Sigmoid colon (tissue), 6 donors: ENCODE measurements at regions not wholly inside any gene's neighbourhood (a gene's known extent, or its start where the extent isn't known, plus 50 kb on each side); places are given as distances from the start of the nearest gene placed in this dataset.

Experiments
- DNase-seq: peaks from one replicate; pipeline ENCODE4 v3.0.0-alpha.2; 2019
- H3K27ac ChIP-seq, 4 donors: fragments of 200-600 bp; sonication (generic); one replicate each; pipeline ENCODE4 v1.5.1; 2016 to 2019; ENCODE audit warnings: mild to moderate bottlenecking in 1 of 4
- H3K27me3 ChIP-seq, 3 donors: fragments of 200-600 bp; sonication (generic); one replicate each; pipeline ENCODE4 v1.5.1; 2019; ENCODE audit warnings: mild to moderate bottlenecking in 1 of 3
- H3K36me3 ChIP-seq, 4 donors: fragments of 200-600 bp; sonication (generic); one replicate each; pipeline ENCODE4 v1.5.1; 2016 to 2019
- H3K4me1 ChIP-seq, 4 donors: fragments of 200-600 bp; sonication (generic); one replicate each; pipeline ENCODE4 v1.5.1; 2017 to 2019
- H3K4me3 ChIP-seq, 4 donors: fragments of 200-600 bp; sonication (generic); one replicate each; pipeline ENCODE4 v1.5.1; 2017 to 2019; ENCODE audit warnings: mild to moderate bottlenecking in 2 of 4, moderate library complexity in 1 of 4
- H3K9me3 ChIP-seq, 4 donors: fragments of 200-600 bp in 3 of 4; sonication (generic) in 3 of 4; one replicate each; pipeline versions ENCODE4 v1.5.1 to v1.6.1; 2013 to 2019
- CTCF ChIP-seq, 4 experiments: fragments of 450-650 bp in 3 of 4; fragments of 200-600 bp in 1 of 4; IDR thresholded peaks; one replicate each; pipeline ENCODE4 v1.5.1; 2016 to 2019; ENCODE audit warnings: antibody characterized with exemption in 4 of 4, mild to moderate bottlenecking in 3 of 4, moderate library complexity in 2 of 4
- EP300 ChIP-seq, 4 donors: sonication (generic); formaldehyde crosslinking; IDR thresholded peaks; one replicate each; pipeline ENCODE4 v1.6.1; 2017; ENCODE audit warnings: antibody characterized with exemption in 4 of 4
- POLR2A ChIP-seq, 2 donors: fragments of 450-650 bp; IDR thresholded peaks; one replicate each; pipeline ENCODE4 v1.6.1; 2016; ENCODE audit warnings: antibody characterized with exemption in 2 of 2, mild to moderate bottlenecking in 2 of 2, moderate library complexity in 2 of 2
- POLR2AphosphoS5 ChIP-seq, 4 donors: sonication (generic); formaldehyde crosslinking; IDR thresholded peaks; one replicate each; pipeline ENCODE4 v1.6.1; 2017; ENCODE audit warnings: antibody characterized with exemption in 4 of 4
- WGBS, 2 donors: extraction: QIAGEN DNeasy Blood & Tissue Kit; methylation state at CpG; one replicate each; pipeline ENCODE4 v1.1.7; 2013; 5-methylcytosine and 5-hydroxymethylcytosine counted together
- intact Hi-C: fragments of 100-400 bp; cut with DNase I; formaldehyde crosslinking; loops from one replicate; pipeline ENCODE4 v1.15.1; 2023
- donor health status: healthy with polysubstance abuse.
- donor health status: healthy.

- no peaks in the 10 kb centered on the region for H3K4me1 ChIP-seq
These were observed 321.6 kb downstream of the STIM2 start for GRCh38 chr4:27182211-27182610.

GRCh38 chr4:27184508-27185155 lies 324.0 kb downstream of the STIM2 start:
- Histone ChIP-seq H3K4me1 (no peaks in the 10 kb centered on the region), H3K9me3 (no peaks in the 10 kb centered on the region), H3K4me3 (no peak overlapping the region), H3K27ac (no peak overlapping the region), H3K27me3 (no peaks in the 10 kb centered on the region), H3K36me3 (no peaks in the 10 kb centered on the region)
- DNase-seq = no peak
- intact Hi-C loops = no loop called here
- 55 to 58% methylated on average over 6 of the region's 6 CpGs for WGBS, 2 donors
- no peak for TF ChIP-seq EP300 (IDR thresholded peaks at IDR 0.05)
- TF ChIP-seq CTCF (IDR thresholded peaks at IDR 0.05) = no peak
- no peak for TF ChIP-seq POLR2AphosphoS5 (IDR thresholded peaks at IDR 0.05)
- no peak for TF ChIP-seq POLR2A (IDR thresholded peaks at IDR 0.05)

More at GRCh38 chr4:27182211-27182610, 321.6 kb downstream of the STIM2 start:
- Histone ChIP-seq H3K9me3 (no peaks in the 10 kb centered on the region), H3K27me3 (no peaks in the 10 kb centered on the region), H3K27ac (no peak overlapping the region), H3K36me3 (no peaks in the 10 kb centered on the region), H3K4me3 (no peak overlapping the region)
- 92 to 95% methylated on average over 2 of the region's 2 CpGs for WGBS, 2 donors
- intact Hi-C loops = no loop called here
- DNase-seq = no peak
- no peak for TF ChIP-seq POLR2AphosphoS5 (IDR thresholded peaks at IDR 0.05)
- TF ChIP-seq POLR2A (IDR thresholded peaks at IDR 0.05) = no peak
- TF ChIP-seq CTCF (IDR thresholded peaks at IDR 0.05) = no peak
- TF ChIP-seq EP300 (IDR thresholded peaks at IDR 0.05) = no peak

- 92 to 93% methylated on average over 4 of the region's 4 CpGs for WGBS, 2 donors
- intact Hi-C loops = no loop called here
These were observed 326.1 kb downstream of the STIM2 start for GRCh38 chr4:27186710-27187109.

GRCh38 chr4:27187786-27188185 lies 327.1 kb downstream of the STIM2 start:
- no peaks in the 10 kb centered on the region for H3K36me3 ChIP-seq
- no peaks in the 10 kb centered on the region for H3K27me3 ChIP-seq
- intact Hi-C loops = no loop called here
- no peak overlapping the region for H3K27ac ChIP-seq
- DNase-seq = no peak
- H3K4me3 ChIP-seq = no peak overlapping the region
- no peaks in the 10 kb centered on the region for H3K4me1 ChIP-seq
- 74 to 83% methylated on average over 2 of the region's 2 CpGs for WGBS, 2 donors
- TF ChIP-seq POLR2AphosphoS5 (IDR thresholded peaks at IDR 0.05) = no peak
- no peak for TF ChIP-seq CTCF (IDR thresholded peaks at IDR 0.05)
- no peak for TF ChIP-seq POLR2A (IDR thresholded peaks at IDR 0.05)
- TF ChIP-seq EP300 (IDR thresholded peaks at IDR 0.05) = no peak
- H3K9me3 ChIP-seq = no peaks in the 10 kb centered on the region

More at GRCh38 chr4:27186710-27187109, 326.1 kb downstream of the STIM2 start:
- no peak for DNase-seq
- no peaks in the 10 kb centered on the region for H3K9me3 ChIP-seq
- H3K36me3 ChIP-seq = no peaks in the 10 kb centered on the region
- no peaks in the 10 kb centered on the region for H3K4me1 ChIP-seq
- no peak overlapping the region for H3K4me3 ChIP-seq
- no peak for TF ChIP-seq EP300 (IDR thresholded peaks at IDR 0.05)
- no peak for TF ChIP-seq POLR2AphosphoS5 (IDR thresholded peaks at IDR 0.05)
- TF ChIP-seq POLR2A (IDR thresholded peaks at IDR 0.05) = no peak
- TF ChIP-seq CTCF (IDR thresholded peaks at IDR 0.05) = no peak
- H3K27me3 ChIP-seq = no peaks in the 10 kb centered on the region
- no peak overlapping the region for H3K27ac ChIP-seq

GRCh38 chr4:27189683-27190082 lies 329.0 kb downstream of the STIM2 start:
- no peak overlapping the region for H3K27ac ChIP-seq
- H3K4me1 ChIP-seq = no peaks in the 10 kb centered on the region
- no peaks in the 10 kb centered on the region for H3K36me3 ChIP-seq
- no peak overlapping the region for H3K4me3 ChIP-seq
- intact Hi-C loops = no loop called here
- TF ChIP-seq EP300 (IDR thresholded peaks at IDR 0.05) (no peak), POLR2AphosphoS5 (IDR thresholded peaks at IDR 0.05) (no peak)
- 82% methylated on average over 6 of the region's 6 CpGs for WGBS, 2 donors
- no peak for DNase-seq
- no peaks in the 10 kb centered on the region for H3K9me3 ChIP-seq
- no peaks in the 10 kb centered on the region for H3K27me3 ChIP-seq
